ENCODE measurements at regions not wholly inside any gene's neighbourhood (a gene's known extent, or its start where the extent isn't known, plus 50 kb on each side); places are given as distances from the start of the nearest gene placed in this dataset.

DNA sequence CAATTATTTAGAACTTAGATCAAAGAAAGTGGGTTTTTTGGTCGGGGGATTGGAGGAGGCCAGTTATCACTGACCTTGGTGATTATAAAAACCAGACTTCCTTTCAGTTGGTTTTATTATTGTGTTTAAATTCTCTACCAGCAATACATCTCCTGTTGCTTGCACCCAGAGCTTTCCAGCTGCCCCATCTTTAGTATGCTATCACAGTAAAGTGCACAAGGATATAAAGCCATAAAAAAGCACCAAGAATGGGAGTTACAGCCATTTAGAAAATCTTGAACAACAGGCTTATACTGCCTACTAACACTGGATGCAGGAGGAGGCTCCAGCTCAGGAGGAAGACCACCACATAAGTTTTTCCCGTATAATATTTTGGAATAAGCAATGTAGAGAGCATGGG, 148.7 kb upstream of the OSR1 start:
- Histone ChIP-seq H3K4me3 (no peak overlapping the region), H3K79me2 (ENCODE audit: control insufficient read depth, insufficient read depth, low read length) (no peaks in the 10 kb centered on the region), H3K9me3 (replicated peaks; ENCODE audit: control insufficient read depth, insufficient read depth, low read length) (no peaks in the 10 kb centered on the region), H3K27ac (ENCODE audit: control insufficient read depth, insufficient read depth) (no peak overlapping the region), H3K36me3 (ENCODE audit: control insufficient read depth in 2 of 2, insufficient read depth in 2 of 2, low read length in 1 of 2) (no peaks in the 10 kb centered on the region), H3K4me2 (ENCODE audit: control insufficient read depth, insufficient read depth) (no peak overlapping the region), H4K20me1 (ENCODE audit: control insufficient read depth, insufficient read depth) (no peaks in the 10 kb centered on the region), H3K9ac (ENCODE audit: control insufficient read depth, insufficient read depth, low read length) (no peak overlapping the region), H3K27me3 (replicated peaks in 1 of 2; ENCODE audit: control insufficient read depth in 2 of 2, insufficient read depth in 2 of 2, low read length in 1 of 2) (no peaks in the 10 kb centered on the region), H2AFZ (ENCODE audit: control insufficient read depth, low read depth, low read length) (no peak overlapping the region), H3K4me1 (ENCODE audit: control insufficient read depth, insufficient read depth, low read length) (no peaks in the 10 kb centered on the region)
- ChIA-PET POLR2A (no interaction called here), CTCF (interaction anchor here (1.2 kb wide), 1 partner anchor 23 kb away, joined by 3 read pairs; no protein-coding TSS in a partner anchor), SMC1A (ENCODE audit: uncharacterized antibody, unreplicated experiment) (interaction anchor here (1.0 kb wide), 1 partner anchor 9 kb away, joined by 3 read pairs; no protein-coding TSS in a partner anchor), RAD21 (ENCODE audit: unreplicated experiment) (no interaction called here)
- DNase-seq (ENCODE audit: low read depth, low spot score) (no peak), FAIRE-seq (no peak), ATAC-seq (no peak)
- 11% methylated on average over 2 of the region's 2 CpGs for WGBS (ENCODE audit: insufficient coverage, insufficient replicate concordance, low lambda C conversion rate, missing lambda C conversion rate)
- intact Hi-C loops (cut with micrococcal nuclease; ENCODE audit: unreplicated experiment) (no loop called here), in situ Hi-C loops (cut with MboI) (no loop called here)
- BruUV-seq (replicated peaks) = no TSS peak
- no peak for TF ChIP-seq SMC3 (IDR thresholded peaks at IDR 0.05; ENCODE audit: borderline replicate concordance, low read length)
- TF ChIP-seq, protein P1, sequence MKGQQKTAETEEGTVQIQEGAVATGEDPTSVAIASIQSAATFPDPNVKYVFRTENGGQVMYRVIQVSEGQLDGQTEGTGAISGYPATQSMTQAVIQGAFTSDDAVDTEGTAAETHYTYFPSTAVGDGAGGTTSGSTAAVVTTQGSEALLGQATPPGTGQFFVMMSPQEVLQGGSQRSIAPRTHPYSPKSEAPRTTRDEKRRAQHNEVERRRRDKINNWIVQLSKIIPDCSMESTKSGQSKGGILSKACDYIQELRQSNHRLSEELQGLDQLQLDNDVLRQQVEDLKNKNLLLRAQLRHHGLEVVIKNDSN (IDR thresholded peaks at IDR 0.05; ENCODE audit: borderline replicate concordance, extremely low read length, insufficient read depth, low read depth, low read length) = no peak
- no peak for TF ChIP-seq TCF7 (IDR thresholded peaks at IDR 0.05; ENCODE audit: borderline replicate concordance)
- TF ChIP-seq, protein P2, sequence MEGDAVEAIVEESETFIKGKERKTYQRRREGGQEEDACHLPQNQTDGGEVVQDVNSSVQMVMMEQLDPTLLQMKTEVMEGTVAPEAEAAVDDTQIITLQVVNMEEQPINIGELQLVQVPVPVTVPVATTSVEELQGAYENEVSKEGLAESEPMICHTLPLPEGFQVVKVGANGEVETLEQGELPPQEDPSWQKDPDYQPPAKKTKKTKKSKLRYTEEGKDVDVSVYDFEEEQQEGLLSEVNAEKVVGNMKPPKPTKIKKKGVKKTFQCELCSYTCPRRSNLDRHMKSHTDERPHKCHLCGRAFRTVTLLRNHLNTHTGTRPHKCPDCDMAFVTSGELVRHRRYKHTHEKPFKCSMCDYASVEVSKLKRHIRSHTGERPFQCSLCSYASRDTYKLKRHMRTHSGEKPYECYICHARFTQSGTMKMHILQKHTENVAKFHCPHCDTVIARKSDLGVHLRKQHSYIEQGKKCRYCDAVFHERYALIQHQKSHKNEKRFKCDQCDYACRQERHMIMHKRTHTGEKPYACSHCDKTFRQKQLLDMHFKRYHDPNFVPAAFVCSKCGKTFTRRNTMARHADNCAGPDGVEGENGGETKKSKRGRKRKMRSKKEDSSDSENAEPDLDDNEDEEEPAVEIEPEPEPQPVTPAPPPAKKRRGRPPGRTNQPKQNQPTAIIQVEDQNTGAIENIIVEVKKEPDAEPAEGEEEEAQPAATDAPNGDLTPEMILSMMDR (IDR thresholded peaks at IDR 0.05 in 2 of 3, conservative IDR thresholded peaks at IDR 0.05 in 1 of 3; ENCODE audit: control insufficient read depth in 2 of 3, extremely low read depth in 1 of 3, insufficient read depth in 1 of 3, low read depth in 3 of 3, low read length in 3 of 3) = no peak
- no peak for TF ChIP-seq ZSCAN29 (IDR thresholded peaks at IDR 0.05)
- TF ChIP-seq POU2F2 (IDR thresholded peaks at IDR 0.05; ENCODE audit: borderline replicate concordance, low read depth, low read length) = no peak
- no peak for TF ChIP-seq ZNF217 (IDR thresholded peaks at IDR 0.05)
- TF ChIP-seq, protein P3, sequence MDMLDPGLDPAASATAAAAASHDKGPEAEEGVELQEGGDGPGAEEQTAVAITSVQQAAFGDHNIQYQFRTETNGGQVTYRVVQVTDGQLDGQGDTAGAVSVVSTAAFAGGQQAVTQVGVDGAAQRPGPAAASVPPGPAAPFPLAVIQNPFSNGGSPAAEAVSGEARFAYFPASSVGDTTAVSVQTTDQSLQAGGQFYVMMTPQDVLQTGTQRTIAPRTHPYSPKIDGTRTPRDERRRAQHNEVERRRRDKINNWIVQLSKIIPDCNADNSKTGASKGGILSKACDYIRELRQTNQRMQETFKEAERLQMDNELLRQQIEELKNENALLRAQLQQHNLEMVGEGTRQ (IDR thresholded peaks at IDR 0.05; ENCODE audit: borderline replicate concordance, low read depth, low read length) = no peak
- TF ChIP-seq NR2F1 (conservative IDR thresholded peaks at IDR 0.05) = no peak
- no peak for TF ChIP-seq EED (IDR thresholded peaks at IDR 0.05; ENCODE audit: low read depth)
- no peak for TF ChIP-seq HDAC2 (IDR thresholded peaks at IDR 0.05)
- TF ChIP-seq WRNIP1 (IDR thresholded peaks at IDR 0.05; ENCODE audit: borderline replicate concordance, low read depth, low read length) = no peak
- TF ChIP-seq ZNF687 (IDR thresholded peaks at IDR 0.05) = no peak
- no peak for TF ChIP-seq SIX5 (IDR thresholded peaks at IDR 0.05; ENCODE audit: low read depth, low read length, severe bottlenecking)
- no peak for TF ChIP-seq MTA2 (IDR thresholded peaks at IDR 0.05; ENCODE audit: low read depth)
- no peak for TF ChIP-seq MEF2A (IDR thresholded peaks at IDR 0.05; ENCODE audit: insufficient read depth, low read depth, low read length)
- TF ChIP-seq, protein P4, sequence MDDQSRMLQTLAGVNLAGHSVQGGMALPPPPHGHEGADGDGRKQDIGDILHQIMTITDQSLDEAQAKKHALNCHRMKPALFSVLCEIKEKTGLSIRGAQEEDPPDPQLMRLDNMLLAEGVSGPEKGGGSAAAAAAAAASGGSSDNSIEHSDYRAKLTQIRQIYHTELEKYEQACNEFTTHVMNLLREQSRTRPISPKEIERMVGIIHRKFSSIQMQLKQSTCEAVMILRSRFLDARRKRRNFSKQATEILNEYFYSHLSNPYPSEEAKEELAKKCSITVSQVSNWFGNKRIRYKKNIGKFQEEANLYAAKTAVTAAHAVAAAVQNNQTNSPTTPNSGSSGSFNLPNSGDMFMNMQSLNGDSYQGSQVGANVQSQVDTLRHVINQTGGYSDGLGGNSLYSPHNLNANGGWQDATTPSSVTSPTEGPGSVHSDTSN (IDR thresholded peaks at IDR 0.05; ENCODE audit: insufficient replicate concordance, low read depth, low read length) = no peak

Data from GM12878 (cell line).